Left colon (tissue), 2 donors: ENCODE measurements at regions not wholly inside any gene's neighbourhood (a gene's known extent, or its start where the extent isn't known, plus 50 kb on each side); places are given as distances from the start of the nearest gene placed in this dataset.
A peak's percentile ranks its signal among the peaks of the same experiment; 100 is the strongest.

Source experiments
- ATAC-seq: fragments of 200-7000 bp; cut with Tn5 transposase; one replicate; pipeline ENCODE4 v1.9.1; 2020; ENCODE audit warnings: mild to moderate bottlenecking, moderate library complexity
- DNase-seq, 2 donors: peaks; one replicate each; pipeline ENCODE4 v3.0.0-alpha.2; 2020
- intact Hi-C, 2 donors: fragments of 100-400 bp; cut with DNase I in 1 of 2; cut with micrococcal nuclease in 1 of 2; formaldehyde crosslinking; loops; one replicate each; pipeline versions ENCODE4 v1.11.2 to v1.14.0; 2022; cut with DNase I, micrococcal nuclease
- donor health status: DM: no; HTN: no; CAD: no.
- donor health status: DM: yes; HTN: yes; CAD: no.

GRCh38 chr6:147135211-147135681 lies 69.0 kb upstream of the STXBP5 start:
- ATAC-seq (no peak), DNase-seq (no peak)
- intact Hi-C loops, result no loop called here

GRCh38 chr6:147136057-147136456 lies 68.2 kb upstream of the STXBP5 start:
- intact Hi-C loops, result no loop called here
- no peak for DNase-seq
- ATAC-seq, result no peak

GRCh38 chr6:147137986-147138385 lies 66.2 kb upstream of the STXBP5 start:
- DNase-seq (no peak), ATAC-seq (no peak)
- intact Hi-C loops, result no loop called here

GRCh38 chr6:147138835-147139234 lies 65.4 kb upstream of the STXBP5 start:
- DNase-seq (no peak), ATAC-seq (no peak)
- intact Hi-C loops, result no loop called here

- ATAC-seq, result peak; percentile 99
- intact Hi-C loops, result no loop called here
Observed at GRCh38 chr6:147141711-147142308, 62.4 kb upstream of the STXBP5 start.

GRCh38 chr6:147142684-147143245 lies 61.5 kb upstream of the STXBP5 start:
- intact Hi-C loops, result no loop called here
- ATAC-seq, result no peak
- no peak for DNase-seq

More at GRCh38 chr6:147141711-147142308, 62.4 kb upstream of the STXBP5 start:
- no peak for DNase-seq

GRCh38 chr6:147149092-147149491 lies 55.1 kb upstream of the STXBP5 start:
- ATAC-seq, result no peak
- DNase-seq, result no peak
- intact Hi-C loops, result no loop called here

- intact Hi-C loops, result no loop called here
- DNase-seq (no peak), ATAC-seq (no peak)
Observed at GRCh38 chr6:147149826-147150225, 54.4 kb upstream of the STXBP5 start.

GRCh38 chr6:147150293-147150692 lies 53.9 kb upstream of the STXBP5 start:
- DNase-seq, result no peak
- intact Hi-C loops, result no loop called here
- peak; percentile 90 for ATAC-seq
